GM21423 (cell line): ENCODE measurements at regions not wholly inside any gene's neighbourhood (a gene's known extent, or its start where the extent isn't known, plus 50 kb on each side); places are given as distances from the start of the nearest gene placed in this dataset.
A peak's percentile ranks its signal among the peaks of the same experiment; 100 is the strongest.
"Not testable (repeated sequence)": the region's sequence is repeated elsewhere in the genome, so short reads cannot be mapped to it uniquely, and the experiment has no call there.

ENCODE experiments used
- ATAC-seq: cut with Tn5 transposase; IDR thresholded peaks from one replicate; pipeline ENCODE4 v1.9.1; 2021; ENCODE audit warnings: mild to moderate bottlenecking, moderate library complexity; ENCODE audit not compliant: unreplicated experiment

DNA sequence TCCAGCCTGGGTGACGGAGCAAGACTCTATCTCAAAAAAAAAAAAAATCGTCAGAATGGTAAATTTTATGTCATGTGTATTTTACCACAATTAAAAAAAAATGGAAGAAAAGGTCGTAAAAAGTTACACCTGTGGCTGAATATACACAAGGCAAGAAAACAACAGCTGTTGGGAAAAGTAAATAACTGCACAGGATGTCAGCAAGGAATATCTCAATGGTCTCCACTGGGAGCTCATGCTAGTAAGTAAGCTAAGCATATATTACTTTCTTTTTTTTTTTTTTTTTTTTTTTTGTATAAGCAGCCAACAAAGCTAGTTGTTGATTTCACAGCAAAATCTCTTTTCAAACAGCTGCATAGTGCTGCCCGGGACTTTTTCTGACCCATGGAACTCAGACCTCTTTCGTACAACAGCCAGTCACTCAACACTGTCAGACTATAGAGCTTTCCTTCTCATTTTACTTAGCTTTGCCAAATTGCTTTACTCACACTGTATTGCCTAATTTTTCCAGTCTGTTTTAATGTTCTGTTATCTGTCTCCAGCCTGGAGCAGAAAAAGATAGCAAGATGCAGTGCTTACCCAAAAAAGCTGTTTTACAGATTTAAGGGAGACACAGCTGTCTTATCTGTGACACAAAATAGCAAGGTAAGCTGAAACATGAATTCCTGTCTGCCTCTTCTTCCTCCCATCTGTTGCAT is 175.9 kb downstream of the ENC1 start:
- ATAC-seq, result no peak

DNA sequence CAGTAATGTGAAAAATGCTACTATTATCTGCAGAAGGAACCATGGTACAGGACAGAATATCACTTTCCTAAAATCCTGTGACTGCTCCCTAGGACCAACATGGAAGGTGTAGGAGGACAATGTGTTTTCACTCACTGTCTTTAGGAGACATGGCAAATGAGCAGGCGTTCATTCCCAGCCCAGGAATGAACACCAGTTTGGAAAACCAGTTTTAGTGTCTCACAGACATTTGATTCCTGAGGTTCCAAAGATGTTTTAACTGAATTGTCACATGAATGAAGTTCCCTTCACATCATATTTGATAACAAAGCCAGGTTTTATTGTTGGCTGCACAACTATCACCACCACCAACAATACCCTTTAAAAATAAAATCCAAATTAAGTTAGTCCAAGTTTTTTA is 178.2 kb downstream of the ENC1 start:
- no peak for ATAC-seq

DNA sequence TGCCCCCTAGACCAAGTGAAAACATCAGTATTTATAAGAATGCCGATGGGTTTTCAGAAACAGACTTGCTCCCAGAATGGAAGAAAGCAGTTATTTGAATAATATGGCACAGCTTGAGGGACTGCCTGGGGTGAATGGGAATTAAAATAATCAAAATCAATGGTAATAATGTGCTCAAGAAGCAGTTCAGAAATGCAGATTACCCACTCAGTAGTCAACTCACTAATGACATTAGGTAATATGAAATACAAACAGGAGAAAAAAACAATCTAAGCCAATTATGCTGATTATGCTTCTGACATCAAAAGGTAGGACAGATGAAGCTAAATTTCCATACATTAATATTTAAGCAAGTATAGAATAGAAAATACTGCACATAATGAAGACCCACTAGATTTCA is 179.3 kb downstream of the ENC1 start:
- no peak for ATAC-seq

DNA sequence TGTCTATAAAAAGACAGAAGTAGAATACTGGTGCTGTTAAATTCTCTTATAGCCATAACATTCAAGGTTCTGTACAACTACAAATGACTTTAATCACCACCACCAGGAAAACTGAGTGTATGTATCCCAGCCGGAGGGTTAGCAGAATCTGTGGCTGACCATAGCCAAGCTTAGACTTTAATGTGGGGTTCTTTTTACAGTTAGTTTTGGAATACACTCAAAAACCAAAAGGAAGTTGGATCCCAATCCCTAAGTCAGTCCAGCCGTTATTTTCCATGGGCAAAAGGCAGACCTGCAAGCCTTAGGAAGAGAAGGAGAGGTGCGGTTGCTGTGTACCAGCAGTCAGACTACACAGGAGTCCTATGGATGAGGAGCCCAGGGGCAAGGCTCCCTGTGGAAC is 179.8 kb downstream of the ENC1 start:
- no peak for ATAC-seq

DNA sequence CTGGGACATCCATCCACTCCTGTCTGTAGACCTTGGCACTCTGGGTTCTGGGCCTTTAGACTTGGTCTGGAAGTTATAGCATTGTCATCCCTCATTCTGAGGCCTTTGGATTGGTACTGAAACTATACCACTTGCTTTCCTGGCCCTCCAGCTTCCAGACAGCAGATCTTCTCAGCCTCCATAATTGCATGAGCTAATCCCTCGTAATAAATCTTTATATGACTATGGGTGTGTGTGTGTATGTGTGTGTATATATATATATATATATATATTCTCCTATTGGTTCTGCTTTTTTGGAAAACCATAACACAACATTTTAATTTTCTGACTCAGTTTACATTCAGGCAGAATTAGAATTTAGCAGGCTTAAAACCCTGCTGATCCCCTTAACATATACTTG is 180.5 kb downstream of the ENC1 start:
- no peak for ATAC-seq

DNA sequence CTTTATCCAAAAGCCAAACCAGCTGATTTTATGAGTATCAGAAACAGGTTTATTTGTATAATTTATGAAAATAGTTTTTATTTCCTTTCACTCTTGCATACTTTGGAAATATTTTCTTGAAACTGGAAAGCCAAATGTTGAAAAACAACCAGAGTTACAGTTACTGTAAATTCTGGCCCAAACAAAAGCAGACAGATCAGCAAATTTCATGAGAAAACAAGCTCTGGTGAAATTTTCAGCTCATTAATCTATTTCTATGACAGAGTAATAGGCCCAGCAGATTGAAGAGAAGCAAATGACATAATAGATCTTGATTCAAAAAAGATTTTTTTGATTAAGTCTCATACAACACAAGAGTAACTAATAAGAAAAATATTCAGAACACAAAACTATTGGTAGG is 182.7 kb downstream of the ENC1 start:
- ATAC-seq, result no peak

DNA sequence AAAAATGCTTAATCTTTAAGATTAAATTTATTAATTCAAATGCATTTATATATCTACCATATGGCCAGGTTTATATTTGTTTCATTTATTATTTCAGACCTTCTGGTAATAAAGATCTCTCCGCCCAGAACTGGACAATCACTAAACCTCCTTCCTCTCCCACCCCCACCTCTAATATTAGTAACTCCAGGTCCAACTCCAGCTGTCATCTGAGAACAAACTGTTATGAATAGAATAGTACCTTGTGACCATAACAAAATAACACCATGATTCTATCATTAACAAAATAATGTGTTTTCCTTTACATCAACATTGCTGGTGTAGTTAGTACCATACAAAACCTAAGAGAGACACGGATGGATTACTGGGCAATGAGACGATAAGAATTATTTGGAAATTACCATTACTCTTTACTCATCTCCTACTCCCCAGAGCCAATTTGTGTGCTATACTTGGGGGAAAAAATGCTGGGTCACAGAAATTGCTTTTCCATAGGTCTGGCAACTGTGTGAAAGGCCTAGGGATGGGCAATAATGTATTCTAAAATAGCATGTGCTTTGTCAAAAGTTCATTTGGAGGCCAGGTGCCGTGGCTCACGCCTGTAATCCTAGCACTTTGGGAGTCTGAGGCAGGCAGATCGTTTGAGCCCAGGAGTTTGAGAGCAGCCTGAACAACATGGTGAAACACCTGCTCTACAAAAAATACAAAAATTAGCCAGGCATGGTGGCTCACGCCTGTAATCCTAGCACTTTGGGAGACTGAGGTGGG is 186.1 kb downstream of the ENC1 start:
- no peak for ATAC-seq

DNA sequence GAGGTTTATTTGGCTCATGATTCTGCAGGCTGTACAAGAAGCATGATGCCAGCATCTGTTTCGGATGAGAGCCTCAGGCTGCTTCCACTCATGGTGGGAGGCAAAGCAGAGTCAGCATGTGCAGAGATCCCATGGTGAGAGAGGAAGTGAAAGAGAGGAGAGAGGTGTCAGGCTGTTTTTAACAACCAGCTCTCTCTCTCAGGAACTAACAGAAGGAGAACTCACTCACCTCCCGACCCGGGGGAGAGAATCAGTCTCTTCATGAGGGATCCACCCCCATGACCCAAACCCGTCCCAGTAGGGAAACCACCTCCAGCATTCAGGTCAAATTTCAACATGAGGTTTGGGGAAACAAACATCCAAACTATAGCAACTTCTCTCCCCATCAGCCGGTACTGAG is 187.7 kb downstream of the ENC1 start:
- ATAC-seq, result no peak

DNA sequence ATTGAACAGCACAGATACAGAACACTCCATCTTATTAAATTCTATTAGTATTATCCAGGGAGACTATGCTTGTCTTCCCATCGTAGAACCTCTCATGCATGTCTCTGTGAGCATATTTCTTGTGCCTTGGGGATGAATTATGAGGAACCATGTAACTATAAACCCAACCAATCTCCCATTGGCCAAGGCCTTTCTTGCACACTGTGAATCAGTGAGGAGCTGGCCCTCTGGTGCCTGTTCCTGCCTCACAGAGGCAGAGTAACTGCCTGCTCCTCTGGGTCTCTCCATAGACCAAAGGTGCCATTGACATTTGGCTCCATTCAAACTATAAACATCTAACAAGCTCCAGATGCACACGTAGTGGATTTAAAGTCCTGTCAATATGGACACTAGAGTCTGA is 190.4 kb downstream of the ENC1 start:
- no peak for ATAC-seq

DNA sequence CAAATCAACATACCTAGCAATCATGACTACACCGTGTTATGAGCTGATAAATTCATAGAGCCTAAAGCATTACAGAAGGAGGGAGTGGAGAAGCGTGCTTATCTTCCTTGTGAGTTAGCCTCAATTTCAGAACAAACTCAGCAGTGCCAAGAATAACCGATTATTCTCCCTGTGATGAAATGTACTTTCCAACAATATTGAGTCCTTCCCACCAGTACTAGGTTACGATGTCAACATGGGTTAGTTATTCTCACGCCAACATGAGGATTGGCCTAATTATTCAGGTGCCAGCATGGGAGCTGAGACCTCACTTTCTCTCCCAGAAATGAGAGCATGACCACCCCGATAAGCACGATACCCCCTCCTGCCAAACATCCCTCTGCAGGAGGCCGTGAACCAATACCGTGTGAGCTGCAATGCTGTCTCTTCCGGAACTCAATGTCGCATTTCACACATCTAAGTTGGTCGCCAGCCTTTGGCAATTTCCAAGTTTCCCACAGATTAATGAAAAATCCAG is 193.7 kb downstream of the ENC1 start:
- no peak for ATAC-seq

DNA sequence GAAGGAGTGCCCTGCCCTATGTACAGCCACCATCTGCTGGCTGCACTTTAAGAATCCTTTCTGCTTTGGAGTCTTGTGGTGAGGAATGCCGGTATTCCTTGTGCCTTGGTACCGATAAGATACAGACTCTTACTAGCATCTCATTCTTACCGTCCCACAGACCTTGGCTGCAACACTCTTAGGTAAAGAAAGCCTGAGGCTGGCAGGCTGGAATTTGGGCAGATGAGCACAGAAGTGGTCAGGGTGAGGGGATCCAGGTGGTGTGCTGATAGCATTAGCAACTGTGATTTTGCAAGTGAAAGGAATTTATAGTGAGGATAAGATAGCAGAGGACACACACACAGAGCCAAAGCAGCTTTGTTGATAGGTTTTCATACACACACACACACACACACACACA is 198.1 kb downstream of the ENC1 start:
- no peak for ATAC-seq

DNA sequence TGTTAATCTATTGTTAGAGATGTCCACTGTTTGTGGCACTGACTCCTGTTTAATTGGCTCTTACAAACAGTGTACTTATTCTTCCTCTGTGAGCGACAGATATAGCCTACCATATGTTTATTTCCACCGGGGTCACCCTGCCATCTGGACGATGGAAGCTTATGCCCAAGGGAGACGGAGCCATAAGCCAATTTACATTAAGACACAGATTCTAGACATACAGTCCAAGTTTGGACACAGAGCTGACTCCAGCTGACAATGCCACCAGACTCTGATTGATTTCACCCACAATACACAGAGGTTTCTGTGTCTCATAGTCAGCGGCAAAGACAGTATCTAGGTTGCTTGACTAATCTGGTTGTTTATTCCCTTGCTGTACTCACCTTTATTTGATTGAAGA is 198.9 kb downstream of the ENC1 start:
- no peak for ATAC-seq

DNA sequence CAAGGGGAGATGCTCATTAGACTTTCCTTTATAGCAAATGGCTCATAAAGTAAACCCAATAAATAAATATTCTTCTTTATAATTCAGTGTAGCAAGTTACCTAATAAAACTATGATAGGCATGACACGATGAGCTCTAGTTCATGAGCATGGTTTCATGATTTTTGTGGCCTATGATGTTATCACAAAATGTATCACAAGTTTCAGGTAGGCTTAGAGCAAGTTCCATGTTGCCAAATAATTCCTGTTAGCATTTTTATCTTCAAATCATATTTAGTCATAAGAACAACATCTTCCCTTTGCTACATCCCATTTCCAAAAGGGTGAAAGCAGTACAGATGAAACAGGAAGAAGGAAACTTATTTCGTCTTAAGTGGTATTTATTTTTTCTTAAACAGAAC is 200.2 kb downstream of the ENC1 start:
- ATAC-seq, result no peak

DNA sequence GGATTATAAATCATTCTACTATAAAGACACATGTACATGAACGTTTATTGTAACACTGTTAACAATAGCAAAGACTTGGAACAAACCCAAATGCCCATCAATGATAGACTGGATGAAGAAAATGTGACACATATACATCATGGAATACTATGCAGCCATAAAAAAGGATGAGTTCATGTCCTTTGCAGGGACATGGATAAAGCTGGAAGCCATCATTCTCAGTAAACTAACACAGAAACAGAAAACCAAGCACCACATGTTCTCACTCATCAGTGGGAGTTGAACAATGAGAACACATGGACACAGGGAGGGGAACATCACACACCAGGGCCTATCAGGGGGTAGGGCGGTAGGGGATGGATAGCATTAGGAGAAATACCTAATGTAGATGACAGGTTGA is 202.7 kb downstream of the ENC1 start:
- not testable (repeated sequence) for ATAC-seq

DNA sequence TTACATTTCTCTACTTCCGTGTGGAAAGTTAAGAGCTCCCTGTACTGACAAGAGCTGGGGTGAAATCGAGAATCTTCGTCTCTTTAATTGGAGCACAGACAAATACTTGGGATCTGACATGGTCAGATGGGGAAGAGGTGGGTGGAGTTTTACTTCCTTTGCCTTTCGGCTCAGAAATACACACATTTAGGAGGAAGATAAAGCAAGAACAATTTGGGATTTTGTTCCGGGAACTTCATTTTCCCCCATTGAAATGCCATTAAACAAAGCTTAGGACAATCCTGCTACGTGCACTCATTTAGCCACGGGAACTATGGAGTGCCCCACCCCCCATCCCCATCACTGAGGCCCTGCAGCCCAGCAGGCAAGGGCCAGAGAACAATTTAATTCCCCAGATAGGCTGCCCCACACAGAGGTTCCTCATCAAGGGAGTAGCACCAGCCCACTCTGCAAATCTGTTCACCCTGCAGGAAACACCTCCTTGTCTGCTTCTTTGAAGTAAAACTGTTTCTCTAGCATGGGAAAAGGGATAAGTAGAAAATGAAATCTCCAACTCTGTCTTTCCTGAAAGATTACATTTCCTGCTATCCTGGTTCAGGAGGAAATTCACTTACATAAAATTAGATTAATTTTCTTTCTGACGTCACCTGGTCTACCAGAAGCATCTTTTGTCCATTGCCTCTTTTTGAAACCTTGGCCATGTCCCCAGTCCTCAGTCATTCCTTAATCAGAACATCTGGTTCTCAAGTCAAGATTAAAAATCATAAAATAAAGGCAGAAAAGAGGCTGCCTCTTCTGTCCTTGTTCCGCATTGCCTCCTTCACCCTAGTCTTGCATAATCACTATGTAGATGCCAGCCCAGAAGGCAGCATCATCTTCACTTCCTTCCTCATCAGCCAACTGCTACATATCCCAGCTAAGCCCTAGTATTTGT is 206.4 kb downstream of the ENC1 start:
- ATAC-seq, result no peak

DNA sequence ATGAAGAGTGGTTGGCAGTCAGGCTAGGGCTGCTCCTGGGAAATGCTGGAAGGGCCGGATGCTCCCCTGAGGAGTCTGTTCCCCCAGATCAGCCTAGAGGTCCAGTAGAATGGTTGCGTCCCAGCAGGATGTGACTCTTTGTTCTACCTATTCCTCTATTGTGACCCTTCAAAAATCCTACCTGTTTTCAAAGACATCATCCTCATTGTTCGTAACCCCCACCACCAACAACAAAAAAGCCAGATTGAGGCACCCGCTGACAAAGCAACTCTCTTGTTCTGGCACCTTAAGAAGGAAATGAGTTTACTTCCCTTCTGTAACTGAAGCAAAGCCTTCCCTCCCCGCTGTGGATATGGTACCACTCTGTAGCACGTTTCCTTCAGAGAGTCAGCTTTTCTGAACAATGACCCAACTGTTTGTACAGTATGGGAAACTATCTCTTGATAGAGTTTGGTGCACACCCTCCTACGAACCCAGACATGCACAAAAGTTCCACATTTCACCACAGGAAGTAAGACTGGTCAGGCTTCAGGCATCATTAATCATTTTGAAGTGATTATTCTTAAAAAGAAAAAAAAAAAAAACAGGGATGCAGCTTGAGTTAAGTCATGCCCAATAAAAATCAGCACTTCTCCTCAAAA is 207.2 kb downstream of the ENC1 start:
- ATAC-seq, result peak; percentile 56

DNA sequence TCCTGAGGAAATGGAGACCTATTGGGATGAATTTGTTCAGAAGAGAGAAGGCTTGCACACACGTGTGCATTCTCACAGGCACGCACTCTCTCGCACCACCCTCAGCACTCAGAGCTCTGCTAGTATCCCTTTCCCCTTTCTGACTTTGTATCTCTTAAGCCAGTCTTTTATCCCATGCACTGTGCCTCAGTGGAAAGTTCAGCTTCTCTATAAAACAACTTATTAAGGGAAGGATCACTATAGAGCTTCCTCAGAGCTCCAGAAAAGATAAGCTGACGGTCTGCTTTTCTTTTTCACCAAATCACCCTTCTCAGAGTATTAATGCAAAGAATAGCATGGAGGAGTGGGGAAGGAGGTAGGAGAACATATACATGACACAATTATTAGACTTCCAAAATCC is 207.8 kb downstream of the ENC1 start:
- no peak for ATAC-seq

DNA sequence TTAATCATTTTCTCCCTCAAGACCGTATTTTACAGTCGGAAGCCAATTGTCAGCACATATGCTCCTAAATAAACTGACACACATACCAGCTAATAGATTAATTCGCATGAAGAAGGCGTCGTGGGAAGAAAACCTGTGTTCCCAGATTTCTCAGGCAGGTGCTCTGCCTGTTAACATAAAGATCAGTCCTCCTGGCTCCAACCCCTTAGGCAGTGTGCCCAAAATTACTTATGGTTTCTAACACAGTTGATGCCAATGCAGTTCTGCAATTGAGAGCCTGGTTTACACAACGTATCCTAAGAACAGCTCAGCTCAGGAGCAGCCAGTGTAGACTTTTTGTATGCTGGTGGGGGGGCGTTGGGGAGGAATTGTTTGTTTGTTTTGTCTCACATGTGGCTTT is 208.3 kb downstream of the ENC1 start:
- no peak for ATAC-seq

DNA sequence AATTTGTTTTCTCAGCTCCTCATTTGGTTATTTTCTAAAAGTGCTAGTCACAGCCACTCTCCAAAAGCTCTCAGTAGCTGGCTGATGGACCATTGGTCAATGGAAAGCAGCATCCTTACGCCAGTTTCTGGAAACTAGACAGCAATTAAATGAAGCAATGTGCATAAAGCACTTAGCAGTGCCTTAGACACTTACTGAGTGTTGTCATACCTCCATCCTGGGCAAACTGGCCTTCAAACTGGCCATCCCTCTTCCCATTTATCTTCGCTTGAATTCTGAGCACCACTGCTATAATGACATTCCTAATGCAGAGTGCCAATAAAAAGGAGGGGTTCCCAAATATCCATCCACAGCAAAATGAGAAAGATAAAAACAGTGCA is 209.2 kb downstream of the ENC1 start:
- no peak for ATAC-seq

DNA sequence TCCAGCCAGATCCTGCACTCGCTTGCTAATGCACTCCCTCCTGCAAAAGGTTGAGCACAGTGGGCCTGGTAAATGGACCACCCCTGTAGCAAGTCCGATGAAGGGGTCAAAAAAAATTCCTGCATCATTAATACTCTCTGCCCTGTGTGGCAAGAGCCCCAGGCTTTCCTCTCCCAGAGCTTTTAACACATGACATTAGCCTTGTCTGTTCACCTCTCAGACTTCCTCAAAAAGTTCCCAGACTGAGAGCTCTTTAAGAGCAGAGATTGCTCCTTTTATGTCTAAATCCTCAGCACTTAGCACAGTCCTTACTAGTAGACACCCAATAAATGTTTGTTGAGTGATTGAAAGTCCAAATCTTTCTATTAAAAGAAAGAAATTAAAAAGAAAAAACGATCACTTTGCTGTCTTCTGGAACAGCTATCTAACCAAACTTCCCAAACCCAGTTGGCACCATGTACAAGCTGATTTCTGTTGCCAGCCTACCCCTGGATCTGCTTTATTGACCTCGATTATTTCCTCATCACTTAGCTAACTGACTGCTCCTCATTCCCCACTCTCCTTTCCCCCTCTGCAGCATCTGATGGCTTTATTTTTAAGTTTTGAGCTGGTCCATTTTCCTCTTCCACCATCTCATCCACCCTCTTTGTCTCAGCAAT is 209.8 kb downstream of the ENC1 start:
- ATAC-seq, result no peak
